HG03565 (cell line): ENCODE measurements at regions not wholly inside any gene's neighbourhood (a gene's known extent, or its start where the extent isn't known, plus 50 kb on each side); places are given as distances from the start of the nearest gene placed in this dataset.

Experiments used
- ATAC-seq: cut with Tn5 transposase; IDR thresholded peaks from one replicate; pipeline ENCODE4 v1.9.1; 2021; ENCODE audit warnings: mild to moderate bottlenecking, moderate library complexity; ENCODE audit not compliant: unreplicated experiment

- ATAC-seq, result no peak
These were observed 76.0 kb upstream of the SNRK start for GRCh38 chr3:43210049-43211027.

- ATAC-seq, result no peak
These were observed 78.7 kb upstream of the SNRK start for GRCh38 chr3:43207628-43208085.

GRCh38 chr3:43206632-43207031, 79.7 kb upstream of the SNRK start:
- no peak for ATAC-seq

GRCh38 chr3:43206105-43206504, 80.2 kb upstream of the SNRK start:
- ATAC-seq, result no peak

- no peak for ATAC-seq
These were observed 83.3 kb upstream of the SNRK start for GRCh38 chr3:43203022-43203421.

GRCh38 chr3:43201581-43201980, 84.8 kb upstream of the SNRK start:
- no peak for ATAC-seq

GRCh38 chr3:43199645-43200306, 86.6 kb upstream of the SNRK start:
- no peak for ATAC-seq

- no peak for ATAC-seq
These were observed 87.3 kb upstream of the SNRK start for GRCh38 chr3:43198791-43199644.

- no peak for ATAC-seq
These were observed 88.0 kb upstream of the SNRK start for GRCh38 chr3:43198301-43198700.

- no peak for ATAC-seq
These were observed 89.2 kb upstream of the SNRK start for GRCh38 chr3:43197181-43197580.

GRCh38 chr3:43196721-43197120, 89.6 kb upstream of the SNRK start:
- no peak for ATAC-seq

- ATAC-seq, result no peak
These were observed 89.2 kb upstream of the POMGNT2 start for GRCh38 chr3:43195115-43195498.

GRCh38 chr3:43194490-43195114, 88.7 kb upstream of the POMGNT2 start:
- ATAC-seq, result no peak

- ATAC-seq, result no peak
These were observed 88.2 kb upstream of the POMGNT2 start for GRCh38 chr3:43194069-43194468.

- ATAC-seq, result no peak
These were observed 86.1 kb upstream of the POMGNT2 start for GRCh38 chr3:43192028-43192427.

GRCh38 chr3:43191116-43191515, 85.2 kb upstream of the POMGNT2 start:
- ATAC-seq, result no peak

GRCh38 chr3:43190670-43191069, 84.8 kb upstream of the POMGNT2 start:
- ATAC-seq, result no peak

- no peak for ATAC-seq
These were observed 82.1 kb upstream of the POMGNT2 start for GRCh38 chr3:43187836-43188479.

GRCh38 chr3:43185983-43186314, 80.1 kb upstream of the POMGNT2 start:
- no peak for ATAC-seq

GRCh38 chr3:43185274-43185982, 79.5 kb upstream of the POMGNT2 start:
- no peak for ATAC-seq
